ENCODE measurements at regions not wholly inside any gene's neighbourhood (a gene's known extent, or its start where the extent isn't known, plus 50 kb on each side); places are given as distances from the start of the nearest gene placed in this dataset.
A peak's percentile ranks its signal among the peaks of the same experiment; 100 is the strongest.

DNA sequence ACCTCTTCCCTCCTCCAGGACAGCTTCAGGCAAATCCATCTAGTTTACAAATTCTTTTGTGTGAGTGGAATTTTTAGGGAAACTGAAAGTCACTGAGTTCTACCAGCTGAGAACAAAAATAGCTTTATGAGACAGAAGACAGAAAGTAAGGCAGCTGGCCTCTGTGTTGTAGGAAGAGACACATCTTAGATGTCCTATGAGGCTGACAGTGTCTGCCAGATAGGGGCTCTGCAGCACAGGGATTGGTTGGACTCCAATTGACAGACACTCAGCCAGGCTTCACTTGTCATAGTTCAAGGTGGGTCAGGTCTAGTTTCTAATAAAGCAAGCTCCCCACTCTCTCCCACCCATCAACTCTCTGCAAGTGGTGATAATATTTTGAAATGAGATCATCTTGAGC lies 574.9 kb downstream of the CCSER2 start:
- no peaks in the 10 kb centered on the region for H3K4me1 Mint-ChIP-seq
- ATAC-seq (no peak), DNase-seq (no peak)
- H3K4me3 Mint-ChIP-seq = no peak overlapping the region
- no peaks in the 10 kb centered on the region for H3K36me3 Mint-ChIP-seq (ENCODE audit: low read depth)
- H3K9me3 Mint-ChIP-seq = no peaks in the 10 kb centered on the region
- H3K27me3 Mint-ChIP-seq = no peaks in the 10 kb centered on the region
- H3K27ac Mint-ChIP-seq = no peak overlapping the region

DNA sequence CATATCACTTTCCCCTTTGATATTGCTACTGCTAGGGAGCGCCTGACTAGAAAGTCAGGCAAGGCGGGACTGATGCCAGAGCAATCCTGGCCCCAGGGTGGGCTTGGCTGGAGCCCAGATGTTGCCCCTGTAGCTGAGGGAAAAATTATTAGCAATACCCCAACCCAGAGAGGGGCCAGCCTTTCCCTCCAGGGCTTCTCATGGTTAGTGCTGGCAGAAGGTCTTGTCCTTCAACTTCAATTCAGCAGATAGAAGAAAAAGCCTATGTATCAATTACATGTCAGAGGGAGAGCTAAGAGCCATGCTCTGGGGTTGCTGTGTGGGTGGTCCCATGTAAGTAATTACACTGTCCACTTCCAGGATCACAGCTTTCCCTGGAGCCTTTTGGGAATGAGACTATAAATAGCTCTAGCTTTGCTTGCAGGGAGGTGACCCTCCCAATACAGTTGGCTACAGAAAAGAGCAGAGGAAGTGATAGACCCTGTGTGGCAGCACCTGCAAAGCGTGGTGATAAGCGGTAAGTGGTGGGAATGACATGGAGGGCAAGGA lies 579.1 kb downstream of the CCSER2 start:
- DNase-seq (no peak), ATAC-seq (no peak)
- Mint-ChIP-seq H3K4me1 (no peaks in the 10 kb centered on the region), H3K36me3 (ENCODE audit: low read depth) (no peaks in the 10 kb centered on the region), H3K4me3 (no peak overlapping the region), H3K9me3 (no peaks in the 10 kb centered on the region), H3K27ac (no peak overlapping the region), H3K27me3 (no peaks in the 10 kb centered on the region)

DNA sequence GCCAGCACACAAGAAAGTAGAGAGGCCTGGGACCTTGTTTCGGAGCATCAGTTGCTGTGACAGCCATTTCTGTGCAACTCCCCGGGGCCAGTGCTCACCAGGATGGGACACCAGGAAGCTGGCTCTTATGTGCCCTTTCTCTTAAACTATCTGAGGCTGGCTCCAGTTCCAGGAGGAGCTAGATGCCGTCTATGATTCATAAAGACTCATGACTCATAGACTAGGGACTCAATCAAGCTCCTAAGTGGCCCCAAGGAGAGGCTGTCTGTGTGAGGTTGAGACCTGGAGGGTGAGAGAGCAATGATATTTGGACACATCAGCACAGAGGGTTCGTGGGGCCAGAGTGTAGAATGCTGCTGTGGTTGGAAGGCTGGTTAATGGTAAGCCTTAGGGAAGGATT lies 580.1 kb downstream of the CCSER2 start:
- H3K36me3 Mint-ChIP-seq (ENCODE audit: low read depth) = no peaks in the 10 kb centered on the region
- H3K4me3 Mint-ChIP-seq = no peak overlapping the region
- H3K27ac Mint-ChIP-seq = no peak overlapping the region
- ATAC-seq = peak; percentile 33
- H3K9me3 Mint-ChIP-seq = peaks cover 3% of the 10 kb centered on the region
- no peak for DNase-seq
- no peaks in the 10 kb centered on the region for H3K4me1 Mint-ChIP-seq
- H3K27me3 Mint-ChIP-seq = no peaks in the 10 kb centered on the region

DNA sequence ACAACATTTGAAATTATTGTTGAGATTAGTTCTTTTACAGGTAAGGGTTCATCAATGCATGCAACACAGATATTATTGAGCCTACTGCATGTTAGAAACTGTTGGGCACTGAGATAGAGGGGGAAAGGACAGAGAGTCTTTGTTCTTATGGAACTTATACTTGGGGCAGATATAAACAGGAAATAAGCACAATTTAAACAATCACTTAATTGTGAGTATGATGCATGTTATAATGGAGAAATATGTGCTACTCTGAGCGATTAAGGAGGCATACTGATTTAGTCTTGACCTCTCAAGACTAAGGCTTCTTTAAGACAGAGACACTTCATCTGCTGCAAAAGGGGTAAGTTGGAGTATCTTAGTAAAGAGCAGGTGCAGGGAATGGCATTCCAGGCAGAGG lies 593.3 kb downstream of the CCSER2 start:
- H3K4me1 Mint-ChIP-seq = no peaks in the 10 kb centered on the region
- no peak overlapping the region for H3K27ac Mint-ChIP-seq
- ATAC-seq (no peak), DNase-seq (no peak)
- H3K36me3 Mint-ChIP-seq (ENCODE audit: low read depth) = no peaks in the 10 kb centered on the region
- H3K4me3 Mint-ChIP-seq = no peak overlapping the region
- no peaks in the 10 kb centered on the region for H3K27me3 Mint-ChIP-seq
- no peaks in the 10 kb centered on the region for H3K9me3 Mint-ChIP-seq

DNA sequence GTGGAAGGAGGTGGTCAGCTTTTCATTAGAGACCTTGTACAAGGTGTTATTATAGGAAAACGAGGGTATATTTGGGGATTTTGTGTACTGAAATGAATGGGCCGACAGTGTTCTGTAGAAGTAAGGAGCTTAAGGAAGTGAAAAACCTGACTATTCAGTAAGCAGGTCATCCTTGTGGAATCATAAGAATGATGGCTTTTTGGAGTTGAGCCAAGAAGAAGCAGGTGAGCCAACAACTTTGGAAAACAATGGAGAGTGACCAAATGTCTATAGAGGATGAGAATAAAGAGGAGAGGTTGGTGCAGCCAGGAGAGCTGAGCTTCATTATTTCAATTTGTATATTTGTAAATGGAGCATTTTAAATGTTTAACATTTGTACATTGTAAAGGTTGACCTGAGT lies 595.7 kb downstream of the CCSER2 start:
- H3K9me3 Mint-ChIP-seq = no peaks in the 10 kb centered on the region
- no peaks in the 10 kb centered on the region for H3K36me3 Mint-ChIP-seq (ENCODE audit: low read depth)
- no peak for DNase-seq
- no peak for ATAC-seq
- H3K4me1 Mint-ChIP-seq = no peaks in the 10 kb centered on the region
- no peak overlapping the region for H3K4me3 Mint-ChIP-seq
- H3K27me3 Mint-ChIP-seq = no peaks in the 10 kb centered on the region
- no peak overlapping the region for H3K27ac Mint-ChIP-seq

DNA sequence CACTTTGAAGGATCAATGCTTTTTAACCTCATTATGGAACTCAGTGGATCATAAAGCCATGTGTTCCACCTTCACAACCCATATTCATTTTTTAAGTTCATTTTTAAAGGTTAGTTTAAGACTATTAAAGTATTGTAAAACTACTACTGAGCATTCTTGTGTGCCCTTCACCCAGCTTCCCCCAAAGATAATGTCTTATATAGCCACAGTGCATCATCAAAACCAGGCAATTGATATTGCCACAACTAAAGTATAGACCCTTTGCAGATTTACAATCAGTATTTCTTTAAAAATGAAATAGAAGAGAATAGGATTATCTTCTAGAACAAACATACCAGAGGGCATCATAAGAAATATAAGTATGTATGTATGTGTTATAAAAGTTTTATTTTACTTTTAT lies 597.1 kb downstream of the CCSER2 start:
- DNase-seq (no peak), ATAC-seq (no peak)
- H3K9me3 Mint-ChIP-seq = no peaks in the 10 kb centered on the region
- H3K27me3 Mint-ChIP-seq = no peaks in the 10 kb centered on the region
- H3K4me3 Mint-ChIP-seq = no peak overlapping the region
- H3K4me1 Mint-ChIP-seq = no peaks in the 10 kb centered on the region
- H3K36me3 Mint-ChIP-seq (ENCODE audit: low read depth) = no peaks in the 10 kb centered on the region
- no peak overlapping the region for H3K27ac Mint-ChIP-seq

DNA sequence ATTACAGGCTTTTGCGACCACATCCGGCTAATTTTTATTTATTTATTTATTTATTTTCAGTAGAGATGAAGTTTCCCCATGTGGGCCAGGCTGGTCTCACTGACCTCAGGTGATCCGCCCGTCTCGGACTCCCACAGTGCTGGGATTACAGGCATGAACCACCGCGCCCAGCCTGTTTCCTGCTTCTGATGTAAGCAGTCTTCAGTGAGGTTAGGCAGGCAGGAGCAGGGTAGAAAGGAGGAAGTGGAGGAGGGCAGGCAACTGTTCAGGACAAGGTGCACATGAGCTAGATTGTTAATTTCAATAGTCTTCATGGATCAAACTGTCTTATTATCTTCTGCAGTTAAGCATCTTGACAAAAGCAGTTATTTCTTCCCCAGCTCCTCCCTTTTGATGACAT lies 605.0 kb downstream of the CCSER2 start:
- H3K36me3 Mint-ChIP-seq (ENCODE audit: low read depth) = no peaks in the 10 kb centered on the region
- no peak overlapping the region for H3K4me3 Mint-ChIP-seq
- DNase-seq = no peak
- H3K27ac Mint-ChIP-seq = no peak overlapping the region
- H3K27me3 Mint-ChIP-seq = no peaks in the 10 kb centered on the region
- ATAC-seq = no peak
- no peaks in the 10 kb centered on the region for H3K4me1 Mint-ChIP-seq
- H3K9me3 Mint-ChIP-seq = no peaks in the 10 kb centered on the region

DNA sequence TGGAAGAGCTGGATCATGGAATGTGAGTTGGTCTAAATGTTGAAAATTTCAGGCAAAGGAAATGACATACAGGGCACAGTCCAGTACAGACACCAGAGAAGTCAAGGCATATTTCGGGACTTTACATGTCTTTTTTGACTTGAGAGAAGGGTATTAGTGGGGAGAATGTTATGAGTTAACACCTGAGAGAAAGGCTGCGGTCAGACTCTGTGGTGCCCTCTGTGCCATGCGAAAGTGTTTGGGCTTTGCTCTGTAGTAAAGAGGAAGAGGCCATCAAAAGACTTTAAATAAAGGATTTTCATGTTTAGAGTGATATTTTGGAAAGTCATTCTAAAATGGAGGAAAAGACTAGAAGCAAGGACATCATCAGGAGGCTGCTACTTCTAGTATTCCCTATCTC lies 607.4 kb downstream of the CCSER2 start:
- Mint-ChIP-seq H3K27ac (no peak overlapping the region), H3K9me3 (no peaks in the 10 kb centered on the region), H3K36me3 (ENCODE audit: low read depth) (no peaks in the 10 kb centered on the region), H3K27me3 (peaks cover 5% of the 10 kb centered on the region), H3K4me1 (no peaks in the 10 kb centered on the region), H3K4me3 (no peak overlapping the region)
- ATAC-seq = no peak
- DNase-seq = no peak

DNA sequence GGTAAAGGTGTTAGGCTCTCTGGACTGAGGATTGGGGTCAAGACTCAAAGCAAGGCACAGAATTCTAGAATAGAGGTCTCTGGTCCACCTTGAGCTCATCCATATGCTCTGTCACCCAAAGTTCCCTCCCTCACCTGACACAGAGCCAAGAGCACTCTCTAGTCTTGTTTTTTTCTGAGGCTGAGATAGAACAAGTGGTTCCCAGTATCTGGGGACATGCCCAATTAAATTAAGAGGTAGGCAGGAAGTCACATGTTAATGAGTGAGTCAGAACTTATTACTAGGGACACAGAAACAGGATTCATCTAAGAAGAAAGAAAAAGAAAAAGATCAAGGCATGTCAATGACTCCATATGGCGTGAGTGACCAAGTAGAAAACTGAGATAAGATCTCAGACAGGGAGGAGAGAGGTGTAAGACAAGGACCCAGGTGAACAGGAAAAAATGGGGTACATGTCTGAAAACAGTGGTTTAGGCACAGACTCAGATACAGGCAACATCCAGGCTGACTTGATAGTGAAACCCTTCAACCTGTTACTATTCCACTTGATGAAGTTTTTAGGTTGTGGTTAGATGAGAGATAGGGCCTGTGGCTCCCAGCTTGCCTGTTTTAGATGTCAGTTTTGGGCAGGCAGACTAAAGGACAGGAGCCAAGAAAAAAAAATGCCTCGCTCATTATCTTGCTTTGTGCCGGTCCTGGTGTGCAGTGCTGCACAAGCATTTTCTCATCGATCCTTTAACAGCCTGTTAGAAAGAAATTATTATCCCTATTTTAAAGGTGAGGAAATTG lies 609.9 kb downstream of the CCSER2 start:
- DNase-seq = no peak
- no peak for ATAC-seq
- H3K4me1 Mint-ChIP-seq = no peaks in the 10 kb centered on the region
- no peaks in the 10 kb centered on the region for H3K36me3 Mint-ChIP-seq (ENCODE audit: low read depth)
- no peaks in the 10 kb centered on the region for H3K9me3 Mint-ChIP-seq
- no peak overlapping the region for H3K4me3 Mint-ChIP-seq
- H3K27me3 Mint-ChIP-seq = peaks cover 5% of the 10 kb centered on the region
- no peak overlapping the region for H3K27ac Mint-ChIP-seq

DNA sequence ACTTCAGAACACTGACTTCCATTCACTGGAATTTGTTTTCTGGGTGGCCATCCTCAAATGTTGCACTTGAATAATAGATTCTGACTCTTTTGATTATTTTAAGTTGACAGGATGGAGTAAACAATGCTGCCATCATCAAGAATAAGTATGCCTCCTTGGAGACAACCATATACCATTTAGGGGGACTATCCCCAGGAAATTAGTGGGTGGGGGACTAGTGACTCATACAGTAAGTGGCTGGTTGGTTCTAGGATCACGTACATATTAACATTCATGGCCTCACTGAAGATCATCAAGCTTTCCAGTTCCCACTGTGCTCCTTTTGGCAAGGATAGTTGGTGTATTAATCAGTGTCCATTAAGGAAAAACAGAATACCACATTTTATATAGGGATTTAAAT lies 615.2 kb downstream of the CCSER2 start:
- H3K27ac Mint-ChIP-seq = no peak overlapping the region
- H3K27me3 Mint-ChIP-seq = peaks cover 5% of the 10 kb centered on the region
- H3K36me3 Mint-ChIP-seq (ENCODE audit: low read depth) = no peaks in the 10 kb centered on the region
- DNase-seq = no peak
- ATAC-seq = no peak
- H3K4me3 Mint-ChIP-seq = no peak overlapping the region
- no peaks in the 10 kb centered on the region for H3K9me3 Mint-ChIP-seq
- no peaks in the 10 kb centered on the region for H3K4me1 Mint-ChIP-seq

DNA sequence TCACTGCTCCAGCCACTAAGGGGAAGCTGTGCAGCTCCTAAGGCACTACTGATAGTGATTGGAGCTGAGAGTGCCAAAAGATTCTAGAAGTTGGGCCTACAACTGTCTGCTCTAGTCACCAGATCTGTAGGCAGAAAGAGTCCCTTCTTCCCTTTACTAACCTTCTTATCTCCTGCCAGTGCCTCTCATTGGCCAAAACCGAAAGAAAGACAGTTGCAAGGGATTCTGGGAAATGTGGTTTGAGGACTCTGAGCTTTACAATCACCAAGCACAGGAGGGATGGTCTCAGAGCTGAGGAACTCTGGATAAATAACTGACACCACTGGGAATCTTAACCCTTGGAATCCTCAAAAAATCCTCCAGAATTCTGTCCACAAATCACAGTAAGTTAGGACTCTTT lies 615.8 kb downstream of the CCSER2 start:
- H3K9me3 Mint-ChIP-seq = no peaks in the 10 kb centered on the region
- no peak overlapping the region for H3K27ac Mint-ChIP-seq
- H3K4me1 Mint-ChIP-seq = no peaks in the 10 kb centered on the region
- peaks cover 5% of the 10 kb centered on the region for H3K27me3 Mint-ChIP-seq
- H3K4me3 Mint-ChIP-seq = no peak overlapping the region
- no peak for DNase-seq
- no peaks in the 10 kb centered on the region for H3K36me3 Mint-ChIP-seq (ENCODE audit: low read depth)
- no peak for ATAC-seq

DNA sequence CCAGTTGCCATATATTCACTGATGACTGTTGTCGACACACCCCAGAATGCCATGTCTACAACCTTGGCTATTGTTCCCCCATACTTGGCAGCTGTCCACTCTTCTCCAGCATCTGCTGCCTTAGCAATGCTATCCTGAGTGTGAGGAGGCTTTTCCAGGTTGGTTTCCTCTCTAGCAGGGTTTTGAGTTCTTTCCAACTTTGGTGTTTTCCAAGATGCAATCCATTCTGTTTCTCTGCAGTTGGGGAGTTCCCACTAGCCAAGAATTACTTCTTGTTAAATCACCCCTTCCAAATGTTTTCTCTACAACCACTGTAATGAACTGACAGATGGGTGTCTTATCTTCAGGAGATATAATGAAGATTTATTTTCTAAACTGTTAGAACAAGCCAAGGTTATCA lies 617.4 kb downstream of the CCSER2 start:
- DNase-seq = no peak
- no peak for ATAC-seq
- Mint-ChIP-seq H3K4me1 (no peaks in the 10 kb centered on the region), H3K27me3 (no peaks in the 10 kb centered on the region), H3K4me3 (no peak overlapping the region), H3K9me3 (no peaks in the 10 kb centered on the region), H3K36me3 (ENCODE audit: low read depth) (no peaks in the 10 kb centered on the region), H3K27ac (no peak overlapping the region)

DNA sequence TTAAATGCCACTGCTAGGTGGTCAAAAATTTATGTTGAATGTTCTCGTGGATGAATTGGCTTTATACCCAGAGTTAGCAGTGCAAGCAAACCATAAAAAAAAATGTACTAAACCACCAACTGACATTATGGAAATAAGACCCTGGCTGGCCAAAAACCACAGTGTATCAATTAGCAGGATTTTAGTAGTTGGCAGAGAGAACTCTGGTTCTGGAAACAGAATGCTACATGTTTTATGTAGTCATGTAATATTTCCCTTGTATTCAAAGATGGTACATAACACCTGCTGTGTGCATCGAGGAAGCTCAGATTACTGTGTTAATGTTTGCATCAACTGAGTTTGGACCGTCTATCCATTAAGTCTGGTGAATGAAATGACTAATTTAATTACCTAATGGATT lies 618.5 kb downstream of the CCSER2 start:
- DNase-seq (no peak), ATAC-seq (no peak)
- no peak overlapping the region for H3K4me3 Mint-ChIP-seq
- H3K27me3 Mint-ChIP-seq = no peaks in the 10 kb centered on the region
- no peaks in the 10 kb centered on the region for H3K36me3 Mint-ChIP-seq (ENCODE audit: low read depth)
- H3K4me1 Mint-ChIP-seq = no peaks in the 10 kb centered on the region
- no peak overlapping the region for H3K27ac Mint-ChIP-seq
- no peaks in the 10 kb centered on the region for H3K9me3 Mint-ChIP-seq

DNA sequence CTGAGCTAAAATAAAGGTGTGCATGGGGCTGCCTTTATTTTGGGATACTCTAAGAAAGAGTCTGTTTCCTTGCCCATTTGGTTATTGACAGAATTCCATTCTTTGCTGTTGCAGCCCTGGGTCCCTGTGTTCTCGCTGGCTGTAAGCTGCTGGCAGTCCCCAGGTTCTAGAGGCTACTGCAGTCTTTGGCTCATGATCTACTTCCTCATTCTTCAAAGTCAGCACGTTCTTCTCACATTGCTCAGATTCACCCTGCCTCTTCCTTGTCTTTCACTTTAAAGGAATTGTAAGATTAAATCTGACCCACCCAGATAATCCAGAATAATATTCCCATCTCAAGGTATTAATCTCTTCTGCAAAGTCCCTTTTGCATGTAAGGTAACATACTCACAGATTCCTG lies 620.3 kb downstream of the CCSER2 start:
- Mint-ChIP-seq H3K27me3 (no peaks in the 10 kb centered on the region), H3K4me1 (no peaks in the 10 kb centered on the region), H3K4me3 (no peak overlapping the region), H3K9me3 (no peaks in the 10 kb centered on the region), H3K36me3 (ENCODE audit: low read depth) (no peaks in the 10 kb centered on the region), H3K27ac (no peak overlapping the region)
- ATAC-seq = no peak
- no peak for DNase-seq

DNA sequence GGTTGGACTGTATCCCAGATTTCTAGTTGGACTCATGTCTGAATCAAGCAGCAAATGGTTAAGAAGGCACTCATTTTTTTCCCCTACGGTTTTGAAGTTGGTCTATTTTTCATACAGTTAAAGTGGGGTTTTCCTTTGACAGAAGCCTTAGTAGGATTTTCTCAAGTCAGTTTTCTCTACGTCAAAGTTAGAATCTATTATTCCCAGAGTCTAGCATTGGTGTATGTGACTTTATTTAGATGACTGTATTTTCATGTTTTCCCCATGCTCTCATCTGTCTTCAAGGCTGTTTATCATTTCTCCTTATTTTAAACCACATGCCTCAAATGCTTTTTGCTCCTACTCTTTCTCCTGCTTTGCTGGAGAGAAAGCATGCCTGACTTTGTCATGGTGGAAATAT lies 623.2 kb downstream of the CCSER2 start:
- Mint-ChIP-seq H3K27me3 (peaks cover 1% of the 10 kb centered on the region), H3K27ac (no peak overlapping the region), H3K4me3 (no peak overlapping the region), H3K4me1 (no peaks in the 10 kb centered on the region), H3K36me3 (ENCODE audit: low read depth) (no peaks in the 10 kb centered on the region), H3K9me3 (no peaks in the 10 kb centered on the region)
- no peak for DNase-seq
- ATAC-seq = no peak

DNA sequence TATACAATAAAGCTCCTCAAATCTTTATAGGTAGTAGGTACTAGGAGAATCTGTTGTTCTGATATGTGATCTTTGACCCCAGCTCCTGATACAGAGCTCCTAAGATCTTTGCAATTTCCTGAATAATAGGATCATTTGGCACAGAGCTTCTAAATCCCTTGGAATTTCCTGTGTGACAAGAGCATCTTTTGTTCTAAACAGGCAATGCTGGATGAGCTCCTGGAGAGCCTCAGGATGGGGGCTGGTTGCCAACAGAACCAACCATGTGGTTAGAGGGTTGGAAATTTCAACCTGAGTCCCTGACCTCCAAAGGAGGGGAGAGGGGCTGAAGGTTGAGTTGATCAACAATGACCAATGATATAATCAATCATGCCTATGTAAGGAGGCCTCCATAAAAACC lies 629.0 kb downstream of the CCSER2 start:
- no peak for DNase-seq
- no peaks in the 10 kb centered on the region for H3K4me1 Mint-ChIP-seq
- H3K9me3 Mint-ChIP-seq = no peaks in the 10 kb centered on the region
- H3K27ac Mint-ChIP-seq = no peak overlapping the region
- no peaks in the 10 kb centered on the region for H3K36me3 Mint-ChIP-seq (ENCODE audit: low read depth)
- H3K4me3 Mint-ChIP-seq = no peak overlapping the region
- no peak for ATAC-seq
- H3K27me3 Mint-ChIP-seq = peaks cover 1% of the 10 kb centered on the region
